Upper lobe of right lung (tissue), 1 donor: ENCODE measurements at regions not wholly inside any gene's neighbourhood (a gene's known extent, or its start where the extent isn't known, plus 50 kb on each side); places are given as distances from the start of the nearest gene placed in this dataset.

ENCODE experiments used
- ATAC-seq: fragments of 200-7000 bp; cut with Tn5 transposase; one replicate; pipeline ENCODE4 v1.9.1; 2020; ENCODE audit warnings: mild to moderate bottlenecking, moderate library complexity
- DNase-seq: peaks from one replicate; pipeline ENCODE4 v3.0.0-alpha.2; 2020
- H3K27ac ChIP-seq: fragments of 200-600 bp; one replicate; pipeline ENCODE4 v1.8.0; 2022
- H3K27me3 ChIP-seq: fragments of 200-600 bp; one replicate; pipeline ENCODE4 v1.8.0; 2022; ENCODE audit warnings: mild to moderate bottlenecking
- H3K36me3 ChIP-seq: fragments of 200-600 bp; one replicate; pipeline ENCODE4 v1.8.0; 2022
- H3K4me1 ChIP-seq: fragments of 200-600 bp; one replicate; pipeline ENCODE4 v1.8.0; 2022
- H3K4me3 ChIP-seq: fragments of 200-600 bp; one replicate; pipeline ENCODE4 v1.8.0; 2022; ENCODE audit warnings: mild to moderate bottlenecking
- H3K9me3 ChIP-seq: fragments of 200-600 bp; one replicate; pipeline ENCODE4 v1.8.0; 2022
- intact Hi-C: fragments of 100-400 bp; cut with DNase I; formaldehyde crosslinking; loops from one replicate; pipeline ENCODE4 v1.11.0; 2022
- TF ChIP-seq, protein P1 (sequence below): fragments of 200-600 bp; IDR thresholded peaks from one replicate; pipeline ENCODE4 v1.8.0; 2022; ENCODE audit warnings: antibody characterized with exemption
- donor health status: DM: no; HTN: yes; CAD: no; lungs with severe emphysema.

- intact Hi-C loops, result no loop called here
- DNase-seq, result no peak
- Histone ChIP-seq H3K27ac (no peak overlapping the region), H3K36me3 (no peaks in the 10 kb centered on the region), H3K9me3 (no peaks in the 10 kb centered on the region), H3K27me3 (no peaks in the 10 kb centered on the region), H3K4me3 (no peak overlapping the region), H3K4me1 (no peaks in the 10 kb centered on the region)
- TF ChIP-seq, protein P1, sequence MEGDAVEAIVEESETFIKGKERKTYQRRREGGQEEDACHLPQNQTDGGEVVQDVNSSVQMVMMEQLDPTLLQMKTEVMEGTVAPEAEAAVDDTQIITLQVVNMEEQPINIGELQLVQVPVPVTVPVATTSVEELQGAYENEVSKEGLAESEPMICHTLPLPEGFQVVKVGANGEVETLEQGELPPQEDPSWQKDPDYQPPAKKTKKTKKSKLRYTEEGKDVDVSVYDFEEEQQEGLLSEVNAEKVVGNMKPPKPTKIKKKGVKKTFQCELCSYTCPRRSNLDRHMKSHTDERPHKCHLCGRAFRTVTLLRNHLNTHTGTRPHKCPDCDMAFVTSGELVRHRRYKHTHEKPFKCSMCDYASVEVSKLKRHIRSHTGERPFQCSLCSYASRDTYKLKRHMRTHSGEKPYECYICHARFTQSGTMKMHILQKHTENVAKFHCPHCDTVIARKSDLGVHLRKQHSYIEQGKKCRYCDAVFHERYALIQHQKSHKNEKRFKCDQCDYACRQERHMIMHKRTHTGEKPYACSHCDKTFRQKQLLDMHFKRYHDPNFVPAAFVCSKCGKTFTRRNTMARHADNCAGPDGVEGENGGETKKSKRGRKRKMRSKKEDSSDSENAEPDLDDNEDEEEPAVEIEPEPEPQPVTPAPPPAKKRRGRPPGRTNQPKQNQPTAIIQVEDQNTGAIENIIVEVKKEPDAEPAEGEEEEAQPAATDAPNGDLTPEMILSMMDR, result no peak
- ATAC-seq, result no peak
Observed at GRCh38 chr6:105886814-105887544, 199.2 kb upstream of the PRDM1 start.

- no peaks in the 10 kb centered on the region for H3K27me3 ChIP-seq
- H3K36me3 ChIP-seq, result no peaks in the 10 kb centered on the region
- no peaks in the 10 kb centered on the region for H3K9me3 ChIP-seq
- DNase-seq (no peak), ATAC-seq (peak; percentile 42)
- H3K4me1 ChIP-seq, result no peaks in the 10 kb centered on the region
- H3K27ac ChIP-seq, result no peak overlapping the region
- no peak overlapping the region for H3K4me3 ChIP-seq
- TF ChIP-seq, protein P1, result no peak
- intact Hi-C loops, result no loop called here
Observed at GRCh38 chr6:105886066-105886813, 199.9 kb upstream of the PRDM1 start.

DNA sequence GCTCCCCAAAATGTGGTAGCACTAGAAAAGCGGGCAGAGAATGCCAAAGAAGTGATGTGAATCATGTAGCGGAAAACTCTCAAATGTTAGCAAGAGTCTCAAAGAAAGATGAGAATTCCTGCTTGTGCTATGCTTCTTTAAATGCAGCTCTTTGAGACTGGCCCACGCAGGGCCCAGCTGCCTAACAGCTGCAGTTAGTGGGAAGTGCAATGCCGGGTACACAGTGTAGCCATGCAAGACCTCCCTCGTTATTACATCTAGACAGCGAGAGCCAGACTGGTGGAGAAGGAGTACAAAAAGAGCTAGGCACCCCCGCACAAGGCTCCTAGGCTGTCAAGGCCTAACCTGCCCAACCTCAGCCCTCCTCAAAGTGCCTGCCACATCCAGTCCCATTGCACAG lies 201.7 kb upstream of the PRDM1 start:
- intact Hi-C loops, result no loop called here
- H3K27ac ChIP-seq, result no peak overlapping the region
- DNase-seq, result no peak
- H3K4me3 ChIP-seq, result no peak overlapping the region
- no peaks in the 10 kb centered on the region for H3K9me3 ChIP-seq
- H3K4me1 ChIP-seq, result no peaks in the 10 kb centered on the region
- H3K36me3 ChIP-seq, result no peaks in the 10 kb centered on the region
- no peaks in the 10 kb centered on the region for H3K27me3 ChIP-seq
- TF ChIP-seq, protein P1, result no peak
- ATAC-seq, result peak; percentile 56

- intact Hi-C loops, result no loop called here
- Histone ChIP-seq H3K27me3 (no peaks in the 10 kb centered on the region), H3K36me3 (no peaks in the 10 kb centered on the region), H3K4me3 (no peak overlapping the region), H3K9me3 (no peaks in the 10 kb centered on the region), H3K4me1 (no peaks in the 10 kb centered on the region), H3K27ac (no peak overlapping the region)
- ATAC-seq (no peak), DNase-seq (no peak)
- TF ChIP-seq, protein P1, result no peak
Observed at GRCh38 chr6:105884011-105884410, 202.1 kb upstream of the PRDM1 start.

GRCh38 chr6:105882828-105883227 lies 203.3 kb upstream of the PRDM1 start:
- DNase-seq (no peak), ATAC-seq (no peak)
- Histone ChIP-seq H3K27me3 (no peaks in the 10 kb centered on the region), H3K4me3 (no peak overlapping the region), H3K27ac (no peak overlapping the region), H3K9me3 (no peaks in the 10 kb centered on the region), H3K36me3 (no peaks in the 10 kb centered on the region), H3K4me1 (no peaks in the 10 kb centered on the region)
- TF ChIP-seq, protein P1, result no peak
- intact Hi-C loops, result no loop called here
